DMS114 treated with DMSO at 0.1 percent for 48 hours (cell line): ENCODE measurements at regions not wholly inside any gene's neighbourhood (a gene's known extent, or its start where the extent isn't known, plus 50 kb on each side); places are given as distances from the start of the nearest gene placed in this dataset.

ENCODE experiments used
- DNase-seq: peaks from one replicate; lab custom pipeline; 2025; ENCODE audit not compliant: unreplicated experiment; lab: John Stamatoyannopoulos, UW

- no peak for DNase-seq
Measured at GRCh38 chr3:194801461-194802432, 116.1 kb downstream of the FAM43A start.

GRCh38 chr3:194804796-194805195 lies 119.1 kb downstream of the FAM43A start:
- no peak for DNase-seq

GRCh38 chr3:194805546-194805945 lies 119.9 kb downstream of the FAM43A start:
- DNase-seq: no peak

DNA sequence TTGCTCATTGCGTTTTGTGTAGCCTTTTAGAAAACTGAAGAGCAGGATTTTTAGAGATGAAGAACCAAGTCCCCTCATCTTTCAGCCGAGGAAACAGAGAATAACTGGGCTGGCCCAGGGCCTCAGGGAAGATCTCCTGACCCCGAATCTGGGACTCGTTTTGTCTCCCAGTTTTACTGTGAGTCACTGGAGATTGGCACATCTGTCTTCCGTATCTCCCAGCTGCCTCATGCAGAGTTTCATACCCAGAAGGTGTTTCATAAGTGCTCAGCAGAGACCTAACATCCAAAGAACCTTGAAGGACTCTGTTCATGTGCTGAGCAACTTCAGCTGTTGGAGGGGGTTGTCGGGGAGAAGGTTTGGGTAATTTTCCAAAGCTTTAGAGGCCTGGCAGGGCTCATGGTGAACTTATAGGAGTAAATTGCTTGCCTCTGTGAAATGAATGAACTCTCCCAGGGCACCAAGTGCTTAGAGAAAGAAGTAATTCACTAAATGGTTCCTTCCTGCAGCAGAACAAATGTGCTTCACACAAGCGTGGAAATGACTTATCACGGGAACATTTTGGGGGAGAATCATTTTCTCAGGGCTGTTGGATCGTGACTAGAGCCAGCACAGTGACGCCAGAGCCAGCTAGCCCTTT lies 121.4 kb downstream of the FAM43A start:
- DNase-seq: no peak

GRCh38 chr3:194808640-194809097 lies 123.0 kb downstream of the FAM43A start:
- no peak for DNase-seq

- no peak for DNase-seq
Measured at GRCh38 chr3:194809382-194809781, 123.7 kb downstream of the FAM43A start.

- no peak for DNase-seq
Measured at GRCh38 chr3:194810076-194810475, 124.4 kb downstream of the FAM43A start.

- no peak for DNase-seq
Measured at GRCh38 chr3:194811118-194811517, 125.4 kb downstream of the FAM43A start.

- no peak for DNase-seq
Measured at GRCh38 chr3:194812176-194812575, 126.5 kb downstream of the FAM43A start.

GRCh38 chr3:194814878-194815357 lies 129.2 kb downstream of the FAM43A start:
- no peak for DNase-seq

DNA sequence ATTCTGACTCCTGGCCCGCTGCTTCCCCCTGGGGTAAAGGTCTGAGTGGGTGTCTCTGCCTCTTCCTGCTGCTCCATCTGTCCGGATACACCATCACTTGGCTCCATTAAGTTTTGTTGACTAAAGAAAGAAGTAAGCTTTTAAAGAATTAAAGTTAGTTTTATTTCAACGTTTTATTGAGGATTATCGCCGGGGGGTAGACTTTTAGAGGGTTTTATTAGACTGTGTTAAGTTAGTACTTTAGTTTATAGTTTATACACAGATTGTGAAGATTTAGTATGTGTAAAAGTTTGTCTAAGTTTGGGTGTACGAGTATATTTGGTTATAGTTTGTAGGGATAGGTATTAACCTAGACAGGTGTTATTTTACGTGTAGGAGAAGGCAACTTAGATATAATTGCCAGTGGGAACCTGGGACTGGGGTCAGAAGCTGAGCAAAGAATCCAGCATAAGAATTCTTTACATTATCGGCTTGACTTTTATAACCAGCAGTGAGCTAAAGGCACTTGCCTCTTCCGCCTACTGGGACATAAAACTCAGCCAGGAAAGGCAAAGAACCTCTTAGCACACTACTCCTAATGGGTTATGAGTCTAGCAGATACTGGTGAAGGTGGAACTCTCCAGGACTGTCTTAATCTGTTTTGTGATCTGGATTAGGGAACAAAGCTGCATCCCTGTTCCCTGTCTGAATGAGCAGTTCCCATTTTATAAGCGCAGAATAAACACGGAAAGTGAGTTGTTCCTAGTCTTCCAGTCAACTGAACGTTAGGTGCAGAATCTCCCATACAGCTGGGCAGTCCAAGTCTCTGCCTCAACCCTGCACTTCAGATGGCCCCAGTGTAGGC lies 131.3 kb downstream of the FAM43A start:
- no peak for DNase-seq

DNA sequence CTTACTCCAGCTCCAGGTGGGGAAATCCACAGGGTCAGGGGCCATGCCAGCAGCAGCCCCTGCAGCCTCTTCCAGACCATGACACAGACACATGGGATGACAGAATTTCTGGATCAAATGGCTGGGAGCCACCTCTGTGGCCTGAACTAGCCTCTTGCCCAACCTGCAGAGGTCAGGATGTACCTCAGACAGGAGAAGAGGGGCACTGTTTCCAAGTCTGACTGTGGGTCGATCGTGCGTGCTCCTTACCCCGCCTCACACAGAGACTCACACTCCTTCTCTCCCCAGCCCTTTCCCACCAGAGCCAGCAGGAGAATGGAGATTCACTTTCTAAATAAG lies 131.9 kb downstream of the FAM43A start:
- no peak for DNase-seq

GRCh38 chr3:194817936-194818335 lies 132.3 kb downstream of the FAM43A start:
- DNase-seq: no peak

GRCh38 chr3:194824100-194824499 lies 138.4 kb downstream of the FAM43A start:
- no peak for DNase-seq

DNA sequence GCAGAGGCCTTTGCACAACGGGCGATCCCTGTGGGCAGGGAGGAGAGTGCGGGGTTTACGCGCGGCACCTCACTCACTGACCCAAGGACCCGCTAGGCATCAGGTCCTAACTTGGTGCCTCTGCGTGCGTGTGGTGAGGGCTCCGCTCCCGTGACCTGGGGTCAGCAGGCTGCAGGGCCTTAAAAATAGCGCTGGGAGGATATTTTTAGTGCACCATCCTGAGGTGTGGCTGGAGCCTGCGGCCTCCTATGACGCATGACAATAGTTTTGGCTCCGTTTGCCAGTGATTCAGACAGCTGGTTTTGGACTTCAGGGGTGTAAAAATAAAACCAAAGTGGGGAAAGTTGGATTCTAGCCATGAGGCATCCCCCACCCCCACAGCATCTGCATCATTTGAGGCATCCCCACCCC lies 139.0 kb downstream of the FAM43A start:
- DNase-seq: no peak

DNA sequence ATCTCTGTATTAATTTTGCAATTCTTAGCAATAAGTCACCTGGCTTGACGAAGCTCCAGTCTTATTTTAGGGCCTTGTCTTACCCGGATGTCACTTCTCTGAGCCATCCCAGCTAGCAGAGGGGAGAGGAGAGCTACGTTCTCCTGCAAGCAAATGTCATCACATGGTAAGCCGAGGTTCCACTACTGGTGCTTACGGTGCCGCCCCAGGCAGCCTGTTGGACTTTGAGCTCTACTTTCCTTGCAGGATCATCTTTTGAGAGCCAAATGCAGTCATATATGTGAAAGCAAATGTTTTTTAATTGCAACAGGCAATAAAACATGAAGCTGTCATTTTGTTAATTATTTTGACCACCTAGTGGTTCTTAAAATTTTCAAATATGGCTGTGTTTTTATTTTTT lies 140.9 kb downstream of the FAM43A start:
- no peak for DNase-seq

DNA sequence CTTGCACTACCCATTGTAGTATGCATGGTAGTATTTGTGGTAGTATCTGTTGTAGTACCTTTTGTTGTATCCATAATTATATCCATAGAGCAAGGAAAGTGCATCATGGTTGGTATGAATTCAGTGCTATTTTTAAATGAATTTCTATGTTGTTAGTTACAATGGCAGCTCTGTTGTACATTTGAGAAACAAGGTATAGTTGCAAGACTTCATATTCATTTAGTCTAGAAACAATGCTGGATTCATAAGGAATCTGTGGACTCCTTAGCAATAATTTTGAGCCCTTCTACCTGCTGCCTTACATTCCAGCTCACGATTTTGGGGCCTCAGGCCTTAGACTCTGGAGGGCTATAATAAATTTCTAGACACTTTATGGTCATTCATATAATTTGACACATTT lies 141.8 kb downstream of the FAM43A start:
- DNase-seq: no peak

- no peak for DNase-seq
Measured at GRCh38 chr3:194828116-194828515, 142.4 kb downstream of the FAM43A start.

GRCh38 chr3:194828926-194829325 lies 143.2 kb downstream of the FAM43A start:
- DNase-seq: no peak

GRCh38 chr3:194830401-194830800 lies 144.7 kb downstream of the FAM43A start:
- DNase-seq: no peak

DNA sequence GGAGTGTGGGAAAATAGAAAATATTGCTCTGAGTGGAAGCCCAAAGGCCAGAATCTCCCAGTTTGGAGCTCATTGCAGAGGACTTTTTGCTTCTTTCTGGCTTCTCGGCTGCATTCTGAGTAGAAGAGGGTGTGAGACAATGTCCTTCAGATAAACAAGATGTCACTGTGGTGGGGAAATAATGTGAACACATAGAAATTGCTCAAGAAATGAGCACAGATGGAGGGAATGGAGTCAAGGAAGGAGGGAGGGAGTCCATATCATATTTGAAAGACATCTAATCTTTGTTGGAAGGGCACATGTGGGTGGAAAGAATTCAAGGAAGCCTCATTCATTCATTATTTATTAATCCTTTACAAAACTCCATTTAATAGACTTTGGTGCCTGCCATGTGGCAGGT lies 145.3 kb downstream of the FAM43A start:
- no peak for DNase-seq
